ENCODE measurements at regions not wholly inside any gene's neighbourhood (a gene's known extent, or its start where the extent isn't known, plus 50 kb on each side); places are given as distances from the start of the nearest gene placed in this dataset.

GRCh38 chr14:98799891-98800290 lies 472.1 kb downstream of the BCL11B start:
- no peak for TF ChIP-seq EZH2 (IDR thresholded peaks at IDR 0.05; ENCODE audit: insufficient read depth, low read length)
- no peak for TF ChIP-seq CTCF (IDR thresholded peaks at IDR 0.05; ENCODE audit: insufficient read depth, low read depth, low read length)

GRCh38 chr14:98802044-98802443 lies 470.0 kb downstream of the BCL11B start:
- no peak overlapping the region for H3K27ac Mint-ChIP-seq (ENCODE audit: unreplicated experiment)

More at GRCh38 chr14:98799891-98800290, 472.1 kb downstream of the BCL11B start:
- no peak overlapping the region for H3K27ac Mint-ChIP-seq (ENCODE audit: unreplicated experiment)
- no peak overlapping the region for H3K4me3 Mint-ChIP-seq (ENCODE audit: unreplicated experiment)
- Histone ChIP-seq H3K79me2 (ENCODE audit: insufficient read depth, low read length) (no peaks in the 10 kb centered on the region), H3K27ac (ENCODE audit: low read depth, low read length) (no peak overlapping the region), H3K27me3 (ENCODE audit: insufficient read depth, low read length) (no peaks in the 10 kb centered on the region), H3K4me3 (ENCODE audit: insufficient read depth, low read depth, low read length) (no peak overlapping the region), H3K9me3 (ENCODE audit: insufficient read depth, low read depth, low read length) (no peaks in the 10 kb centered on the region), H3K9ac (ENCODE audit: low read length) (no peak overlapping the region), H3K4me1 (ENCODE audit: insufficient read depth, low read length) (no peaks in the 10 kb centered on the region), H2AFZ (ENCODE audit: low read depth, low read length) (no peak overlapping the region), H3K36me3 (ENCODE audit: insufficient read depth, low read length) (no peaks in the 10 kb centered on the region), H3K4me2 (ENCODE audit: low read length) (no peak overlapping the region), H4K20me1 (ENCODE audit: insufficient read depth, low read length) (no peaks in the 10 kb centered on the region)
- H3K36me3 Mint-ChIP-seq (ENCODE audit: low read depth, unreplicated experiment): no peaks in the 10 kb centered on the region
- no peaks in the 10 kb centered on the region for H3K4me1 Mint-ChIP-seq (ENCODE audit: low read depth, unreplicated experiment)
- FAIRE-seq (no peak), DNase-seq (ENCODE audit: low read depth) (no peak)
- peaks cover 3% of the 10 kb centered on the region for H3K9me3 Mint-ChIP-seq (ENCODE audit: unreplicated experiment)
- H3K27me3 Mint-ChIP-seq (ENCODE audit: low read depth, unreplicated experiment): peaks cover 17% of the 10 kb centered on the region

More at GRCh38 chr14:98802044-98802443, 470.0 kb downstream of the BCL11B start:
- DNase-seq (ENCODE audit: low read depth) (no peak), FAIRE-seq (no peak)
- H2AFZ ChIP-seq (ENCODE audit: low read depth, low read length): no peak overlapping the region
- Mint-ChIP-seq H3K27me3 (ENCODE audit: low read depth, unreplicated experiment) (peaks cover 17% of the 10 kb centered on the region), H3K36me3 (ENCODE audit: low read depth, unreplicated experiment) (no peaks in the 10 kb centered on the region), H3K9me3 (ENCODE audit: unreplicated experiment) (no peaks in the 10 kb centered on the region), H3K4me1 (ENCODE audit: low read depth, unreplicated experiment) (no peaks in the 10 kb centered on the region), H3K4me3 (ENCODE audit: unreplicated experiment) (no peak overlapping the region)
- no peak overlapping the region for H3K9ac ChIP-seq (ENCODE audit: low read length)
- H3K4me1 ChIP-seq (ENCODE audit: insufficient read depth, low read length): no peaks in the 10 kb centered on the region
- no peak overlapping the region for H3K4me2 ChIP-seq (ENCODE audit: low read length)
- no peaks in the 10 kb centered on the region for H3K9me3 ChIP-seq (ENCODE audit: insufficient read depth, low read depth, low read length)
- no peaks in the 10 kb centered on the region for H3K79me2 ChIP-seq (ENCODE audit: insufficient read depth, low read length)
- no peaks in the 10 kb centered on the region for H4K20me1 ChIP-seq (ENCODE audit: insufficient read depth, low read length)
- no peak overlapping the region for H3K4me3 ChIP-seq (ENCODE audit: insufficient read depth, low read depth, low read length)
- no peaks in the 10 kb centered on the region for H3K36me3 ChIP-seq (ENCODE audit: insufficient read depth, low read length)
- TF ChIP-seq EZH2 (IDR thresholded peaks at IDR 0.05; ENCODE audit: insufficient read depth, low read length) (no peak), CTCF (IDR thresholded peaks at IDR 0.05; ENCODE audit: insufficient read depth, low read depth, low read length) (no peak)
- no peak overlapping the region for H3K27ac ChIP-seq (ENCODE audit: low read depth, low read length)
- H3K27me3 ChIP-seq (ENCODE audit: insufficient read depth, low read length): no peaks in the 10 kb centered on the region

Measured in astrocyte (in vitro differentiated cells and primary cell).